ENCODE measurements at regions not wholly inside any gene's neighbourhood (a gene's known extent, or its start where the extent isn't known, plus 50 kb on each side); places are given as distances from the start of the nearest gene placed in this dataset.
A peak's percentile ranks its signal among the peaks of the same experiment; 100 is the strongest.

- Histone ChIP-seq H3K4me3 (ENCODE audit: low read length in 3 of 3) (no peak overlapping the region), H3K36me3 (ENCODE audit: control insufficient read depth in 3 of 3, insufficient read depth in 3 of 3, low read length in 3 of 3) (no peaks in the 10 kb centered on the region), H3K9me3 (ENCODE audit: control insufficient read depth in 3 of 3, low read length in 3 of 3) (no peaks in the 10 kb centered on the region), H3K4me1 (ENCODE audit: control insufficient read depth in 3 of 3, insufficient read depth in 3 of 3, low read length in 3 of 3) (peaks cover 5 to 11% (median 10%) of the 10 kb centered on the region in 3 donors), H3K27me3 (ENCODE audit: control insufficient read depth in 3 of 3, insufficient read depth in 3 of 3, low read length in 3 of 3) (peaks cover 3 to 11% (median 9%) of the 10 kb centered on the region in 3 donors), H3K27ac (ENCODE audit: low read depth, low read length) (no peak overlapping the region), H3K9ac (ENCODE audit: low read depth in 1 of 3, low read length in 3 of 3) (no peak overlapping the region)
Measured at GRCh38 chr10:78755063-78755701, 313.6 kb upstream of the ZMIZ1 start.

- Histone ChIP-seq H3K9me3 (ENCODE audit: control insufficient read depth in 3 of 3, low read length in 3 of 3) (no peaks in the 10 kb centered on the region), H3K36me3 (ENCODE audit: control insufficient read depth in 3 of 3, insufficient read depth in 3 of 3, low read length in 3 of 3) (no peaks in the 10 kb centered on the region), H3K27ac (ENCODE audit: low read depth, low read length) (no peak overlapping the region), H3K9ac (ENCODE audit: low read depth in 1 of 3, low read length in 3 of 3) (no peak overlapping the region), H3K4me3 (ENCODE audit: low read length in 3 of 3) (no peak overlapping the region), H3K27me3 (ENCODE audit: control insufficient read depth in 3 of 3, insufficient read depth in 3 of 3, low read length in 3 of 3) (peaks cover 3 to 11% (median 9%) of the 10 kb centered on the region in 3 donors), H3K4me1 (ENCODE audit: control insufficient read depth in 3 of 3, insufficient read depth in 3 of 3, low read length in 3 of 3) (peaks cover 5 to 11% (median 10%) of the 10 kb centered on the region in 3 donors)
Measured at GRCh38 chr10:78755877-78756455, 312.8 kb upstream of the ZMIZ1 start.

DNA sequence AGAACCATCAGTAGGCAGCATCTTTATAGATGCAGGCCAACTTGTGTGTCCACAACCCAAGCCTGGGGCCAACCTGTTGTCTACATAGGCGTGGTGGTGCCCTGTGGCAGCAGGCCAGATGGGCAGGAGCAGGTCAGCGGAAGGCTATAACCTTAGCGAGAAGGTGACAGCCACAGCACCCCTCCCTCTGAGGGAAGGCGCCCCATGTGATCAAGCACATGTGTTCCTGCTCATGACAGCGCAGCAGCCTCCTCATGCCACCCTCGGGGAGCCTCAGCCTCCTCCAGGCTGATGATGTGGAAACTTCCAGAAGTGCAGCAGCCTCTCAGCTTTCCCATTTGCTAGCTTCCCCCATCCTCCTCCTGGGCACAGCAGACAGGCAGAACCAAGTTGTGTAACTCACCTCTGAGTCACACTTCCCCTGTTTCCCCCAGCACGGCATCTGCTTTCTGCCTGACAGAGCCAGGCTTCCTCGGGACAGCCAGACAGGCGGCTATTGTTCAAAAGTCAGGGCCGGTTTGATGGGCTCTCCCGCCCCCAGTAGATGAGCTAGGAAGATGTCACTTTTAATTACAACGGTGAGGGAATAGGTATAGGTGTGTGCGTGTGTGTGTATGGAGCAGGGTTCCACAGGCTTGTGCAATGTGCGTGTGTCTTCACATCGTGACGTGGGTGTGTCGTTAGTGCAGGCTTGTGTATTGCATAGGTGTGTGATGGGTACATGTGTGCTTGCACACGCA is 312.0 kb upstream of the ZMIZ1 start:
- Histone ChIP-seq H3K36me3 (ENCODE audit: control insufficient read depth in 3 of 3, insufficient read depth in 3 of 3, low read length in 3 of 3) (no peaks in the 10 kb centered on the region), H3K4me3 (ENCODE audit: low read length in 3 of 3) (no peak overlapping the region), H3K9ac (ENCODE audit: low read depth in 1 of 3, low read length in 3 of 3) (no peak overlapping the region), H3K9me3 (ENCODE audit: control insufficient read depth in 3 of 3, low read length in 3 of 3) (no peaks in the 10 kb centered on the region), H3K4me1 (ENCODE audit: control insufficient read depth in 3 of 3, insufficient read depth in 3 of 3, low read length in 3 of 3) (peaks cover 5 to 19% (median 16%) of the 10 kb centered on the region in 3 donors), H3K27me3 (ENCODE audit: control insufficient read depth in 3 of 3, insufficient read depth in 3 of 3, low read length in 3 of 3) (peaks cover 3 to 11% (median 9%) of the 10 kb centered on the region in 3 donors), H3K27ac (ENCODE audit: low read depth, low read length) (peak overlapping the region; percentile 26)

GRCh38 chr10:78757344-78757925 is 311.3 kb upstream of the ZMIZ1 start:
- Histone ChIP-seq H3K36me3 (ENCODE audit: control insufficient read depth in 3 of 3, insufficient read depth in 3 of 3, low read length in 3 of 3) (no peaks in the 10 kb centered on the region), H3K27me3 (ENCODE audit: control insufficient read depth in 3 of 3, insufficient read depth in 3 of 3, low read length in 3 of 3) (peaks cover 3 to 8% (median 8%) of the 10 kb centered on the region in 3 donors), H3K9me3 (ENCODE audit: control insufficient read depth in 3 of 3, low read length in 3 of 3) (no peaks in the 10 kb centered on the region), H3K27ac (ENCODE audit: low read depth, low read length) (peak overlapping the region; percentile 26), H3K4me3 (ENCODE audit: low read length in 3 of 3) (no peak overlapping the region), H3K9ac (ENCODE audit: low read depth in 1 of 3, low read length in 3 of 3) (no peak overlapping the region), H3K4me1 (ENCODE audit: control insufficient read depth in 3 of 3, insufficient read depth in 3 of 3, low read length in 3 of 3) (peaks cover 5 to 21% (median 18%) of the 10 kb centered on the region in 3 donors)

DNA sequence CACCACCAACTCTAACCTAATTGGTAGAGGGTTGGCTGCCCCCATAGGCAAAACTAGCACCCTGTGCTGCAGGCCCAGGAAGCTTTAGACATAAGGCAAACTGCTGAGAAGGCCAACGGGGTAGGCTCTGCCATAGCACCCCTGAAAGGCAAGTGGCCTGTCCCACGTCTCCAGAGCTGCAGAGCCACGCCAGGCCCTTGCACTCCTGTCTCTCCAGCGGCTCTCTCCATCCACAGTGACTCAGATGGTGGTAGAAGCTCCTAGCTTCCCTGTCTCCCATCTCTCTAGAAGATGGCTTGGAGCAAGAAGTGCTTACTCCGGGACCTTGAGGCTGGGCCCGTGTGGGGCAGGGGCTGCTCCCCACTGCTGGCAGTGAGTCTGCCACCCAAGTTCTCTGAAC is 310.6 kb upstream of the ZMIZ1 start:
- peaks cover 3 to 7% (median 4%) of the 10 kb centered on the region in 3 donors for H3K27me3 ChIP-seq (ENCODE audit: control insufficient read depth in 3 of 3, insufficient read depth in 3 of 3, low read length in 3 of 3)

GRCh38 chr10:78759456-78760120 is 309.2 kb upstream of the ZMIZ1 start:
- Histone ChIP-seq H3K27me3 (ENCODE audit: control insufficient read depth in 3 of 3, insufficient read depth in 3 of 3, low read length in 3 of 3) (no peaks in the 10 kb centered on the region), H3K9ac (ENCODE audit: low read depth in 1 of 3, low read length in 3 of 3) (no peak overlapping the region), H3K4me3 (ENCODE audit: low read length in 3 of 3) (no peak overlapping the region), H3K36me3 (ENCODE audit: control insufficient read depth in 3 of 3, insufficient read depth in 3 of 3, low read length in 3 of 3) (no peaks in the 10 kb centered on the region), H3K9me3 (ENCODE audit: control insufficient read depth in 3 of 3, low read length in 3 of 3) (no peaks in the 10 kb centered on the region), H3K4me1 (ENCODE audit: control insufficient read depth in 3 of 3, insufficient read depth in 3 of 3, low read length in 3 of 3) (peaks cover 7 to 30% (median 18%) of the 10 kb centered on the region in 3 donors), H3K27ac (ENCODE audit: low read depth, low read length) (no peak overlapping the region)

More for the DNA sequence above, 310.6 kb upstream of the ZMIZ1 start:
- Histone ChIP-seq H3K36me3 (ENCODE audit: control insufficient read depth in 3 of 3, insufficient read depth in 3 of 3, low read length in 3 of 3) (no peaks in the 10 kb centered on the region), H3K27ac (ENCODE audit: low read depth, low read length) (no peak overlapping the region), H3K9ac (ENCODE audit: low read depth in 1 of 3, low read length in 3 of 3) (no peak overlapping the region), H3K4me3 (ENCODE audit: low read length in 3 of 3) (no peak overlapping the region), H3K9me3 (ENCODE audit: control insufficient read depth in 3 of 3, low read length in 3 of 3) (no peaks in the 10 kb centered on the region), H3K4me1 (ENCODE audit: control insufficient read depth in 3 of 3, insufficient read depth in 3 of 3, low read length in 3 of 3) (peaks cover 5 to 25% (median 18%) of the 10 kb centered on the region in 3 donors)

- Histone ChIP-seq H3K9ac (ENCODE audit: low read depth in 1 of 3, low read length in 3 of 3) (no peak overlapping the region), H3K36me3 (ENCODE audit: control insufficient read depth in 3 of 3, insufficient read depth in 3 of 3, low read length in 3 of 3) (no peaks in the 10 kb centered on the region), H3K4me3 (ENCODE audit: low read length in 3 of 3) (no peak overlapping the region), H3K9me3 (ENCODE audit: control insufficient read depth in 3 of 3, low read length in 3 of 3) (no peaks in the 10 kb centered on the region), H3K27ac (ENCODE audit: low read depth, low read length) (no peak overlapping the region), H3K4me1 (ENCODE audit: control insufficient read depth in 3 of 3, insufficient read depth in 3 of 3, low read length in 3 of 3) (peaks cover 7 to 30% (median 18%) of the 10 kb centered on the region in 3 donors), H3K27me3 (ENCODE audit: control insufficient read depth in 3 of 3, insufficient read depth in 3 of 3, low read length in 3 of 3) (no peaks in the 10 kb centered on the region)
Measured at GRCh38 chr10:78760463-78761310, 308.1 kb upstream of the ZMIZ1 start.

DNA sequence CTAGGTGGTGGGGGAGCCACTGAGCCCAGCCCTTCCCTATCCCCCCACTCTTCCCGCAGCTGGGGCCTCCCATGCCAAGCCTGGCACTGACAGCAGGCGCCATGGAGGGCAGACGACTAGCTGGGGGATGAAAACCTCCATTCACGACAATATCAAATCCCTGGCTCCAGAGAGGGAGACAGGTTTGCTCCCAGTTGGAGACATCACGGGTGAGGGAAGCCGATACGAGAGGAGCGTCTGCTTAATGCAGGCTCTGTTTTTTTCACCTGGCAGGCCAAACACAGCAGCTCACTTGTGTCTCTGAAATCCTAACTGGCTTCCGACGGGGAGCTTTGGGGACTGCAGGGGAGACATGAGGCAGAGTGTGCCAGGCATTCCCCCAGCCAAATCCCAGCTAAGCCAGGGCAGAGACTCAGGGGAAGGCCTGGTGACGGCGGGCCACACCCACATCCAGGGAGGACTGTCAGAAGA is 307.4 kb upstream of the ZMIZ1 start:
- H3K36me3 ChIP-seq (ENCODE audit: control insufficient read depth in 3 of 3, insufficient read depth in 3 of 3, low read length in 3 of 3): no peaks in the 10 kb centered on the region
- H3K4me1 ChIP-seq (ENCODE audit: control insufficient read depth in 3 of 3, insufficient read depth in 3 of 3, low read length in 3 of 3): peaks cover 7 to 30% (median 18%) of the 10 kb centered on the region in 3 donors
- no peaks in the 10 kb centered on the region for H3K27me3 ChIP-seq (ENCODE audit: control insufficient read depth in 3 of 3, insufficient read depth in 3 of 3, low read length in 3 of 3)
- no peaks in the 10 kb centered on the region for H3K9me3 ChIP-seq (ENCODE audit: control insufficient read depth in 3 of 3, low read length in 3 of 3)
- peak overlapping the region in 1 of 3 donors; percentile 54 for H3K9ac ChIP-seq (ENCODE audit: low read depth in 1 of 3, low read length in 3 of 3)
- H3K4me3 ChIP-seq (ENCODE audit: low read length in 3 of 3): peak overlapping the region in 1 of 3 donors; percentile 22
- H3K27ac ChIP-seq (ENCODE audit: low read depth, low read length): no peak overlapping the region

- Histone ChIP-seq H3K27me3 (ENCODE audit: control insufficient read depth in 3 of 3, insufficient read depth in 3 of 3, low read length in 3 of 3) (no peaks in the 10 kb centered on the region), H3K36me3 (ENCODE audit: control insufficient read depth in 3 of 3, insufficient read depth in 3 of 3, low read length in 3 of 3) (no peaks in the 10 kb centered on the region), H3K27ac (ENCODE audit: low read depth, low read length) (no peak overlapping the region), H3K4me3 (ENCODE audit: low read length in 3 of 3) (no peak overlapping the region), H3K4me1 (ENCODE audit: control insufficient read depth in 3 of 3, insufficient read depth in 3 of 3, low read length in 3 of 3) (peaks cover 4 to 22% (median 11%) of the 10 kb centered on the region in 3 donors), H3K9me3 (ENCODE audit: control insufficient read depth in 3 of 3, low read length in 3 of 3) (no peaks in the 10 kb centered on the region), H3K9ac (ENCODE audit: low read depth in 1 of 3, low read length in 3 of 3) (no peak overlapping the region)
Measured at GRCh38 chr10:78762086-78762630, 306.6 kb upstream of the ZMIZ1 start.
